SU-DHL-6 (cell line): ENCODE measurements at regions not wholly inside any gene's neighbourhood (a gene's known extent, or its start where the extent isn't known, plus 50 kb on each side); places are given as distances from the start of the nearest gene placed in this dataset.
"Not testable (repeated sequence)": the region's sequence is repeated elsewhere in the genome, so short reads cannot be mapped to it uniquely, and the experiment has no call there.

Source experiments
- H2AFZ ChIP-seq: fragments of 200-600 bp; sonication (generic); 2 replicates; pipeline ENCODE4 v1.6.1; 2014; ENCODE audit warnings: low read depth, mild to moderate bottlenecking, moderate library complexity, mixed read lengths, antibody characterized with exemption, low read length; ENCODE audit not compliant: severe bottlenecking
- H3F3A ChIP-seq: fragments of 200-600 bp; shearing (Covaris generic); 2 replicates; pipeline ENCODE4 v1.6.0; 2016; ENCODE audit warnings: antibody characterized with exemption, mild to moderate bottlenecking; ENCODE audit not compliant: insufficient read depth
- H3K27ac ChIP-seq: fragments of 200-600 bp; sonication (generic); 2 replicates; pipeline ENCODE4 v1.5.1; 2016; ENCODE audit warnings: low read depth, mild to moderate bottlenecking, low read length, moderate library complexity, mixed read lengths
- H3K27me3 ChIP-seq: fragments of 200-600 bp; sonication (generic), shearing (Covaris generic); 2 replicates; pipeline ENCODE4 v1.6.0; 2014; ENCODE audit warnings: mild to moderate bottlenecking, low read length
- H3K36me3 ChIP-seq: fragments of 200-600 bp; sonication (generic); 2 replicates; pipeline ENCODE4 v1.6.1; 2014; ENCODE audit warnings: mild to moderate bottlenecking, low read length, mixed read lengths
- H3K4me2 ChIP-seq: fragments of 300-600, 200-600 bp; shearing (Covaris generic), sonication (generic); 2 replicates; pipeline ENCODE4 v1.6.0; 2014; ENCODE audit warnings: low read length, low read depth, mild to moderate bottlenecking; ENCODE audit not compliant: poor library complexity, severe bottlenecking
- H3K4me3 ChIP-seq: fragments of 200-600 bp; sonication (generic); 2 replicates; pipeline ENCODE4 v1.5.1; 2014; ENCODE audit warnings: antibody characterized with exemption, low read length, mild to moderate bottlenecking, mixed read lengths; ENCODE audit not compliant: insufficient read depth, poor library complexity, severe bottlenecking
- H3K79me2 ChIP-seq: fragments of 200-600 bp; sonication (generic); 2 replicates; pipeline ENCODE4 v1.6.1; 2014; ENCODE audit warnings: mild to moderate bottlenecking, low read length, moderate library complexity; ENCODE audit not compliant: insufficient read depth
- H3K9ac ChIP-seq: fragments of 200-600 bp; sonication (generic); 2 replicates; pipeline ENCODE4 v1.7.0; 2014; ENCODE audit warnings: mild to moderate bottlenecking, low read length
- H3K9me2 ChIP-seq: fragments of 200-600 bp; sonication (generic); replicated peaks from 2 replicates; pipeline ENCODE4 v1.6.1; 2014; ENCODE audit warnings: low read length; ENCODE audit not compliant: insufficient read depth
- H3K9me3 ChIP-seq: fragments of 200-600 bp; sonication (generic); 2 replicates; pipeline ENCODE4 v1.6.1; 2014; ENCODE audit warnings: low read length, mixed read lengths; ENCODE audit not compliant: insufficient read depth
- H4K20me1 ChIP-seq: fragments of 200-600 bp; sonication (generic); 2 replicates; pipeline ENCODE4 v1.6.1; 2014; ENCODE audit warnings: low read depth, mild to moderate bottlenecking, antibody characterized with exemption, low read length, moderate library complexity, mixed read lengths

DNA sequence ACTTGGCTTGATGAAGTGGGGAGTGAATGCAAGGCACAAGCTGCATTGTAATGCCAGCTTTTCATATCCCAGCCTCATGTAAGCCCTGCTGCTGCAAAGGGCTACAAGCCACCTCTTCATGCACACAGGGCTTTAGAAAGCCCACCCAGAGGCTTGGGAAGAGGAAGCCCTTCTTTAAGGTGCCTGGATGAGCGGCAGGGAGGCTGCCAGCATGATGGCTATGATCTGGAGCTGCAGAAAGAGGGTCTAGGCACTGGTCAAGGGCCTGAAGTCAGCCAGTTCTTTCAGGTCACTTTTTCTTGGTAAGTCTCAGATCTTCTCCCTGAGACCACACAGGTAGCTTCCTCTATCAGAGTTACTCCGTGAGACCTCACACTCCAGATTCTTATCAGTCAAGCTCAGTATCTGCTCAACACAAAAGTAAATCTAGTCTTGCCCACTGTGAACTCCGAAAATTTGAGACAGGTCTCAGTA, 113.3 kb upstream of the SEC22B start:
- not testable (repeated sequence) for H3K9me3 ChIP-seq, H3K27me3 ChIP-seq, H3K4me2 ChIP-seq, H3K27ac ChIP-seq, H2AFZ ChIP-seq, H3K9ac ChIP-seq, H3K4me3 ChIP-seq, H3F3A ChIP-seq, H4K20me1 ChIP-seq, H3K79me2 ChIP-seq, H3K36me3 ChIP-seq, H3K9me2 ChIP-seq

DNA sequence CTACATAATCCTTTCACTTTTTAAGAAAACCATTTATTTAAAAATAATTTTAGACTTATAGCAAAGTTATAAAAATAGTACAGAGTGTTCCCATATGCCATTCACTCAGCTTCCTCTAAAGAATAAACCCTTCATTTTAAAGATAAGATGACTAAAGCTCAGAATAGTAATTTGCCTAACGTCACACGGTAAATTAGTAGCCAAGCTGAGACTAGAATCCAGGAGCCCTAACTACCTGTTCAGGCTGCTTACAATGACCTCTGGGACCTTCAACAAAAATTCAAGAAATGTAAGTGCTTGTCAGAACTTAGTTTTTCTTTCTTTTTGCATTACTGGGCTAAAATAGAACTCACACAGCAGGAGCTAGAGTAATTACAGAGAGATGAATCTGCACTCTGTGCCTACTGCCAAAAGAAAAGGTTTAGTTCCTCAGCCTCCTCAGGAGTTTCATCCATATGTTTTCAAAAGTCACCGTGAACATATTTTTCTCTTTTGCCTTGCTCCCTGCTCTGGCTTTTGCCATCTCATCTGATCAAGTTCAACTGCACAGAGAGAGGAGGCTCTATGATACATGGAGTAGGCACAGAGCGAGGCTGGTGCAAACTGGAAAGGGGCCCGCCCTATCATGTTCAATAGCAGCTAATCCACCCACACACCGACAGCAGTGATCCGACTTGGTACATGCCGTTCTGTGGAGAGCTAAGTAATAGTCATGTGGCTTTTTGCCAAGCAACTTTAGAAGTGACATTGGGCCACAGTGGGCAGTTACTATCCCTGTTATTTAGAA, 112.7 kb upstream of the SEC22B start:
- not testable (repeated sequence) for H3K4me3 ChIP-seq, H3K9me3 ChIP-seq, H3K27me3 ChIP-seq, H3K27ac ChIP-seq, H3F3A ChIP-seq, H3K79me2 ChIP-seq, H3K4me2 ChIP-seq, H3K36me3 ChIP-seq, H2AFZ ChIP-seq, H4K20me1 ChIP-seq, H3K9ac ChIP-seq, H3K9me2 ChIP-seq

DNA sequence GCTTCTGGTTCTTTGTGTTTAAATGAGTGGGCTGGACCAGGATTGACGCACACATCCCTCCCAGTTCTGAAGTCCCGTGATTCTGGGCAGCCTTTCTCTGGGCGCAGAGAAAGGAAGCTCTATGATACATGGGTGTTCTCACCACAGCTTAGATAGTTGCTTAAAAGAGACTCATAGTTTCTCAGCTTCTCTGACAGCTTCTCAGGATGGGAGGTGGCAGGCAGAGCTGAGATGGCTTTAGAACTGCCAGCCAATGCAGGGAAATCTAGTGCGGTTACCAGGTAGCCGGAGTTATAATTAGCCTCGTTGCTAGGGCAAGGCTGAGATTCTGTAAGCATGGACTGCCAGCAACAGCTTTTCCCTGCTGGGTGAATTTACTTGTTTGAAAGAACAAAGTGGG, 111.8 kb upstream of the SEC22B start:
- H3K9ac ChIP-seq, H3K27ac ChIP-seq, H4K20me1 ChIP-seq, H3K27me3 ChIP-seq, H3K4me3 ChIP-seq, H3K9me3 ChIP-seq, H3F3A ChIP-seq, H3K36me3 ChIP-seq, H3K9me2 ChIP-seq, H2AFZ ChIP-seq, H3K79me2 ChIP-seq, H3K4me2 ChIP-seq: not testable (repeated sequence)

DNA sequence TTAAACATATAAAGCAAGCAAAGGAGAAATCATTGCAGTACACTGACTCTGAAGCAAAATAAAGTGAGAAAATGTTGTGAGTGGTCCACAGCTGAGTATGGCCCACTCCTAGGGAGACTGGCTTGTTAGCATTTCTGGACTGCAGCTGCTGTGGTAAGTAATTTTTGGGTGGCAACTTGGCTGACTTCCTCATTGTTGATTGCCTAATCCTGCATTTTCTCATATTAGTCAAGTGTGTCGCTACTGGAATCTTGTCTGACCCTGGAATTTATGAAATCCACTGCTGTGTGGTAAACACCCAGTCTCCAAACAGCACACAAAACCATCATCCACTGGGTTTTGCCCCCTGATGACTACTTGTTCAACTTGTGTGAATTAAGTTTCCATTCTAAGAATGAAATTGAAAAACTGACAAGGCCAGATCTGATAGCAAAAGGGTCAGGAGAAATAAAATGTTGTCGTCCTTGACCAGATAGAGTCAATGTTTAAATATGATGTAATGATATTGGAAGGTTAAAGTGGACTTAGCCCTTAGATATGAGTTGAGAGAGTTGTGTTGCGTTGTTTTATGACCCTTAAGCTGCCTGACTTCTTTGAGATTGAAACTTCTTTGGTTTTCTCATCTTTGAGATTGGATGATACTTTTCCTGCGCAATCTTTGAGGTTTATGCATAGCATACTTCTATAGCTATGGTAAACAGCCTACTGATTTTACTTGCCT, 106.6 kb upstream of the SEC22B start:
- H3K36me3 ChIP-seq, H3K79me2 ChIP-seq, H3K9me2 ChIP-seq, H3K4me3 ChIP-seq, H3K4me2 ChIP-seq, H3K27ac ChIP-seq, H3F3A ChIP-seq, H3K9me3 ChIP-seq, H2AFZ ChIP-seq, H3K27me3 ChIP-seq, H3K9ac ChIP-seq, H4K20me1 ChIP-seq: not testable (repeated sequence)

DNA sequence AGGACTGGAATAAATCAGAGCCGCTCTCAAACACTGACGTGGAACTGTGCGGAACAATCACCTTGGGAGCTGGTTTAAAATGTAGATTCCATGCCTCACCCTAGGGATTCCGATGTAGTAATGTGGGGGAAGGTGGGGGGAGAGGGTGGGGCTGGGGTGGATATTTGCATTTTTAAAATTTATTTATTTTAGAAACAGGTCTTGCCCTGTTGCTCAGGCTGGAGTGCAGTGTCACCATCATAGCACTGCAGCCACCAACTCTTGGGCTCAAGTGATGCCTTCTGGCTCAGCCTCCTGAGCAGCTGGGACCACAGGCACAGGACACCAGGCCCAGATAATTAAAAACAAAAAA, 101.9 kb upstream of the SEC22B start:
- not testable (repeated sequence) for H3K4me3 ChIP-seq, H3K9me2 ChIP-seq, H3K27me3 ChIP-seq, H2AFZ ChIP-seq, H3K36me3 ChIP-seq, H3K9ac ChIP-seq, H4K20me1 ChIP-seq, H3K9me3 ChIP-seq, H3K79me2 ChIP-seq, H3F3A ChIP-seq, H3K4me2 ChIP-seq, H3K27ac ChIP-seq

DNA sequence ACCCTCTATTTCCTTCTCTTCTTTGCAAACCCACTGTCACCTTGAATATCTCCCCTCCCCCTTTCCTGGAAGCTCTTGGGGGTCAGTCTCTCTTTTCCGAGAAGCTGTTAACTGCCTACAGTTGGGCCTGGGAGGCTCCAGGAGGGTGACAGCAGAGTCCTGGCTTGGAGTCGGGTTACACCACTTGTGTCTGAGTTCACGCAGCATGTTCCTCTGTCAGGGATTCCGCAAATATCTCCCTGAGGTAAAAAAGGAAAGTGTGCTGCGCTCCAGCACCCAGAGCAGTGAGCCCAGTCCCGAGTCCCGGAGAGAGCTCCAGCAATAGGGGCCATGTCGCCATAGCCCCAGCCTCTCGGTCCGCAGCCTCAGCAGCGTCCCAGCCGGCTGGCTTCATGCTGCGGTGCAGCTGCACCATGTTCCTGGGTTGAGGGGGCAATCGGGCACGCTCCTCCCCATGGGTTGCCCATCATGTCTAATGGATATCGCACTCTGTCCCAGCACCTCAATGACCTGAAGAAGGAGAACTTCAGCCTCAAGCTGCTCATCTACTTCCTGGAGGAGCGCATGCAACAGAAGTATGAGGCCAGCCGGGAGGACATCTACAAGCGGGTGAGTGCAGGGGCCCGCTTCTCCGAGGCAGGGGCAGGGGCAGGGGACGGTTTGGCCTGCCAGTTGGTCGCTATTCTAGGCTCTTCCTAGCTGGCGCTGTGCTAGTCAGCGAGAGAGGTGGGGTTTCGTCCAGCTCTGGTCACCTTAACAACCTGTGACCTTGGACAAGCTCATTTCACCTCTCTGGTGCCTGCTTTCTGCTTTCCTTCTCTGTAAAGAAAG, 101.3 kb upstream of the SEC22B start:
- not testable (repeated sequence) for H3K4me3 ChIP-seq, H3K4me2 ChIP-seq, H4K20me1 ChIP-seq, H3K9me2 ChIP-seq, H3K27me3 ChIP-seq, H3K9me3 ChIP-seq, H3K9ac ChIP-seq, H3F3A ChIP-seq, H3K27ac ChIP-seq, H3K79me2 ChIP-seq, H2AFZ ChIP-seq, H3K36me3 ChIP-seq

DNA sequence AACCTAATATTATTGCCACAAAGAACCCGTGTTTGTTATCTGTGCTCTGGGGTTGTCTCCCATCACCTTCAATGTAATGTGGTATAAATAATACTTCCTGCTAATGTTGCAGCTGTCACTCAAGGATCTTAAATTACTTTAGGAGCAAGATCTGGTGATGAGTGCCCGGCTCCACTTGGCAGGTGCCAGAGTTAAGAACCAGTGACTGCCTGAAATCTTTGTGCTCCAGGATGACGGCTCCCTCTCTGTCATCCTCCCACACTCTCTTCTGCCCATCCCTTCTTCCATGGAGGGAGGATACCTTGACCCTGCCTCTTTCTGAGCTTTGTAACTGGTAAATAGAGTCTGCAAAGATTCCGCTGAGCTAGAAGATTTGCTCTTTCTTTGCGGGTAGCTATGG, 100.4 kb upstream of the SEC22B start:
- H3K9me3 ChIP-seq, H3K4me3 ChIP-seq, H3K36me3 ChIP-seq, H3K9ac ChIP-seq, H3K27me3 ChIP-seq, H3K4me2 ChIP-seq, H3K9me2 ChIP-seq, H2AFZ ChIP-seq, H3K27ac ChIP-seq, H4K20me1 ChIP-seq, H3K79me2 ChIP-seq, H3F3A ChIP-seq: not testable (repeated sequence)

DNA sequence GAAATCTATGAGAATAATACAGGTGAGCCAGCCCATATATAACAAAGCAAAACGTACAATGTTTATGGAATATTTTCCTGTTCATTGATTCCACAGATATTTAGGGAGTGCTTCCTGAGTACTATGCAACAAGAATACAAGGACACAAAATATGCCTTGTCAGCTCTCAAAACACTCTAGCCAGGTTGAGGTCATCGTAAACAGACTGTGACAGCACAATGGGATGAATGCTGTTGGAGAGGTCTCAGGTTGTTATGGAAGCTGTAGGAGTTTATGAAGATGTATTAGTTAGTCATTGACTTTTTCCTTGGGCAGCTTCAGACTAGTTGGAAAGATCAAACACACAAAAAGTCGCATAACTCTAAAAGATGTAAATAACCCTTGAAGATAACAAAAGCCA, 98.1 kb upstream of the SEC22B start:
- H3K9ac ChIP-seq, H3K4me2 ChIP-seq, H3K27ac ChIP-seq, H3K4me3 ChIP-seq, H3K9me2 ChIP-seq, H2AFZ ChIP-seq, H3K79me2 ChIP-seq, H4K20me1 ChIP-seq, H3K9me3 ChIP-seq, H3K36me3 ChIP-seq, H3K27me3 ChIP-seq, H3F3A ChIP-seq: not testable (repeated sequence)
